ENCODE measurements at regions not wholly inside any gene's neighbourhood (a gene's known extent, or its start where the extent isn't known, plus 50 kb on each side); places are given as distances from the start of the nearest gene placed in this dataset.

DNA sequence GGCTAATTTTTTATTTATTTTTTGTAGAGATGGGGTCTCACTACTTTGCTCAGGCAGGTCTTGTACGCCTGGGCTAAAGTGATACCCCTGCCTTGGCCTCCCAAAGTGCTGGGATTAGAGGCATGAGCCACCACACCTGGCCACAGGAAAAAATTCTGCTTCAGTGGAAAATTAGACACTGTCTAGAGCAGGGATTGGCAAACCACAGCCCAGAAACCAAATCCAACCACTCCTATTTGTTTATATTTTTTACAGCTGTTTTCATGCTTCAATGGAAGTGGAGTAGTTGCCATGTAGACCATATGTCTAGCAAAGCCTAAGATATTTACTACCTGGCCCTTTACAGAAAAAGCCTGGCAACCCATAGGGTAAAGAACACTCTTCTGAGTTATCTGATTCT lies 123.7 kb upstream of the MRI1 start:
- H3K9me2 ChIP-seq (ENCODE audit: insufficient read depth) = 0 out of 2 replicates have a peak, but pooled peaks cover 5% of the 10 kb centered on the region
- TF ChIP-seq, protein P1, sequence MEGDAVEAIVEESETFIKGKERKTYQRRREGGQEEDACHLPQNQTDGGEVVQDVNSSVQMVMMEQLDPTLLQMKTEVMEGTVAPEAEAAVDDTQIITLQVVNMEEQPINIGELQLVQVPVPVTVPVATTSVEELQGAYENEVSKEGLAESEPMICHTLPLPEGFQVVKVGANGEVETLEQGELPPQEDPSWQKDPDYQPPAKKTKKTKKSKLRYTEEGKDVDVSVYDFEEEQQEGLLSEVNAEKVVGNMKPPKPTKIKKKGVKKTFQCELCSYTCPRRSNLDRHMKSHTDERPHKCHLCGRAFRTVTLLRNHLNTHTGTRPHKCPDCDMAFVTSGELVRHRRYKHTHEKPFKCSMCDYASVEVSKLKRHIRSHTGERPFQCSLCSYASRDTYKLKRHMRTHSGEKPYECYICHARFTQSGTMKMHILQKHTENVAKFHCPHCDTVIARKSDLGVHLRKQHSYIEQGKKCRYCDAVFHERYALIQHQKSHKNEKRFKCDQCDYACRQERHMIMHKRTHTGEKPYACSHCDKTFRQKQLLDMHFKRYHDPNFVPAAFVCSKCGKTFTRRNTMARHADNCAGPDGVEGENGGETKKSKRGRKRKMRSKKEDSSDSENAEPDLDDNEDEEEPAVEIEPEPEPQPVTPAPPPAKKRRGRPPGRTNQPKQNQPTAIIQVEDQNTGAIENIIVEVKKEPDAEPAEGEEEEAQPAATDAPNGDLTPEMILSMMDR (conservative IDR thresholded peaks at IDR 0.05; ENCODE audit: low read depth in 2 of 2) = no peak
- TF ChIP-seq POLR2AphosphoS5 (IDR thresholded peaks at IDR 0.05; ENCODE audit: low read depth) (no peak), EZH2phosphoT487 (IDR thresholded peaks at IDR 0.05; ENCODE audit: unreplicated experiment) (no peak), JUNB (IDR thresholded peaks at IDR 0.05; ENCODE audit: unreplicated experiment) (no peak), NANOG (IDR thresholded peaks at IDR 0.05; ENCODE audit: borderline replicate concordance) (no peak), STAT1 (IDR thresholded peaks at IDR 0.05; ENCODE audit: unreplicated experiment) (no peak), ZNF331 (CRISPR knock-in tag; IDR thresholded peaks at IDR 0.05; ENCODE audit: low read depth) (no peak), CREB1 (CRISPR knock-in tag; IDR thresholded peaks at IDR 0.05; ENCODE audit: low read depth) (no peak)
- TF ChIP-seq, protein P2, sequence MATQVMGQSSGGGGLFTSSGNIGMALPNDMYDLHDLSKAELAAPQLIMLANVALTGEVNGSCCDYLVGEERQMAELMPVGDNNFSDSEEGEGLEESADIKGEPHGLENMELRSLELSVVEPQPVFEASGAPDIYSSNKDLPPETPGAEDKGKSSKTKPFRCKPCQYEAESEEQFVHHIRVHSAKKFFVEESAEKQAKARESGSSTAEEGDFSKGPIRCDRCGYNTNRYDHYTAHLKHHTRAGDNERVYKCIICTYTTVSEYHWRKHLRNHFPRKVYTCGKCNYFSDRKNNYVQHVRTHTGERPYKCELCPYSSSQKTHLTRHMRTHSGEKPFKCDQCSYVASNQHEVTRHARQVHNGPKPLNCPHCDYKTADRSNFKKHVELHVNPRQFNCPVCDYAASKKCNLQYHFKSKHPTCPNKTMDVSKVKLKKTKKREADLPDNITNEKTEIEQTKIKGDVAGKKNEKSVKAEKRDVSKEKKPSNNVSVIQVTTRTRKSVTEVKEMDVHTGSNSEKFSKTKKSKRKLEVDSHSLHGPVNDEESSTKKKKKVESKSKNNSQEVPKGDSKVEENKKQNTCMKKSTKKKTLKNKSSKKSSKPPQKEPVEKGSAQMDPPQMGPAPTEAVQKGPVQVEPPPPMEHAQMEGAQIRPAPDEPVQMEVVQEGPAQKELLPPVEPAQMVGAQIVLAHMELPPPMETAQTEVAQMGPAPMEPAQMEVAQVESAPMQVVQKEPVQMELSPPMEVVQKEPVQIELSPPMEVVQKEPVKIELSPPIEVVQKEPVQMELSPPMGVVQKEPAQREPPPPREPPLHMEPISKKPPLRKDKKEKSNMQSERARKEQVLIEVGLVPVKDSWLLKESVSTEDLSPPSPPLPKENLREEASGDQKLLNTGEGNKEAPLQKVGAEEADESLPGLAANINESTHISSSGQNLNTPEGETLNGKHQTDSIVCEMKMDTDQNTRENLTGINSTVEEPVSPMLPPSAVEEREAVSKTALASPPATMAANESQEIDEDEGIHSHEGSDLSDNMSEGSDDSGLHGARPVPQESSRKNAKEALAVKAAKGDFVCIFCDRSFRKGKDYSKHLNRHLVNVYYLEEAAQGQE (IDR thresholded peaks at IDR 0.05; ENCODE audit: unreplicated experiment) = no peak
- TF ChIP-seq, protein P3, sequence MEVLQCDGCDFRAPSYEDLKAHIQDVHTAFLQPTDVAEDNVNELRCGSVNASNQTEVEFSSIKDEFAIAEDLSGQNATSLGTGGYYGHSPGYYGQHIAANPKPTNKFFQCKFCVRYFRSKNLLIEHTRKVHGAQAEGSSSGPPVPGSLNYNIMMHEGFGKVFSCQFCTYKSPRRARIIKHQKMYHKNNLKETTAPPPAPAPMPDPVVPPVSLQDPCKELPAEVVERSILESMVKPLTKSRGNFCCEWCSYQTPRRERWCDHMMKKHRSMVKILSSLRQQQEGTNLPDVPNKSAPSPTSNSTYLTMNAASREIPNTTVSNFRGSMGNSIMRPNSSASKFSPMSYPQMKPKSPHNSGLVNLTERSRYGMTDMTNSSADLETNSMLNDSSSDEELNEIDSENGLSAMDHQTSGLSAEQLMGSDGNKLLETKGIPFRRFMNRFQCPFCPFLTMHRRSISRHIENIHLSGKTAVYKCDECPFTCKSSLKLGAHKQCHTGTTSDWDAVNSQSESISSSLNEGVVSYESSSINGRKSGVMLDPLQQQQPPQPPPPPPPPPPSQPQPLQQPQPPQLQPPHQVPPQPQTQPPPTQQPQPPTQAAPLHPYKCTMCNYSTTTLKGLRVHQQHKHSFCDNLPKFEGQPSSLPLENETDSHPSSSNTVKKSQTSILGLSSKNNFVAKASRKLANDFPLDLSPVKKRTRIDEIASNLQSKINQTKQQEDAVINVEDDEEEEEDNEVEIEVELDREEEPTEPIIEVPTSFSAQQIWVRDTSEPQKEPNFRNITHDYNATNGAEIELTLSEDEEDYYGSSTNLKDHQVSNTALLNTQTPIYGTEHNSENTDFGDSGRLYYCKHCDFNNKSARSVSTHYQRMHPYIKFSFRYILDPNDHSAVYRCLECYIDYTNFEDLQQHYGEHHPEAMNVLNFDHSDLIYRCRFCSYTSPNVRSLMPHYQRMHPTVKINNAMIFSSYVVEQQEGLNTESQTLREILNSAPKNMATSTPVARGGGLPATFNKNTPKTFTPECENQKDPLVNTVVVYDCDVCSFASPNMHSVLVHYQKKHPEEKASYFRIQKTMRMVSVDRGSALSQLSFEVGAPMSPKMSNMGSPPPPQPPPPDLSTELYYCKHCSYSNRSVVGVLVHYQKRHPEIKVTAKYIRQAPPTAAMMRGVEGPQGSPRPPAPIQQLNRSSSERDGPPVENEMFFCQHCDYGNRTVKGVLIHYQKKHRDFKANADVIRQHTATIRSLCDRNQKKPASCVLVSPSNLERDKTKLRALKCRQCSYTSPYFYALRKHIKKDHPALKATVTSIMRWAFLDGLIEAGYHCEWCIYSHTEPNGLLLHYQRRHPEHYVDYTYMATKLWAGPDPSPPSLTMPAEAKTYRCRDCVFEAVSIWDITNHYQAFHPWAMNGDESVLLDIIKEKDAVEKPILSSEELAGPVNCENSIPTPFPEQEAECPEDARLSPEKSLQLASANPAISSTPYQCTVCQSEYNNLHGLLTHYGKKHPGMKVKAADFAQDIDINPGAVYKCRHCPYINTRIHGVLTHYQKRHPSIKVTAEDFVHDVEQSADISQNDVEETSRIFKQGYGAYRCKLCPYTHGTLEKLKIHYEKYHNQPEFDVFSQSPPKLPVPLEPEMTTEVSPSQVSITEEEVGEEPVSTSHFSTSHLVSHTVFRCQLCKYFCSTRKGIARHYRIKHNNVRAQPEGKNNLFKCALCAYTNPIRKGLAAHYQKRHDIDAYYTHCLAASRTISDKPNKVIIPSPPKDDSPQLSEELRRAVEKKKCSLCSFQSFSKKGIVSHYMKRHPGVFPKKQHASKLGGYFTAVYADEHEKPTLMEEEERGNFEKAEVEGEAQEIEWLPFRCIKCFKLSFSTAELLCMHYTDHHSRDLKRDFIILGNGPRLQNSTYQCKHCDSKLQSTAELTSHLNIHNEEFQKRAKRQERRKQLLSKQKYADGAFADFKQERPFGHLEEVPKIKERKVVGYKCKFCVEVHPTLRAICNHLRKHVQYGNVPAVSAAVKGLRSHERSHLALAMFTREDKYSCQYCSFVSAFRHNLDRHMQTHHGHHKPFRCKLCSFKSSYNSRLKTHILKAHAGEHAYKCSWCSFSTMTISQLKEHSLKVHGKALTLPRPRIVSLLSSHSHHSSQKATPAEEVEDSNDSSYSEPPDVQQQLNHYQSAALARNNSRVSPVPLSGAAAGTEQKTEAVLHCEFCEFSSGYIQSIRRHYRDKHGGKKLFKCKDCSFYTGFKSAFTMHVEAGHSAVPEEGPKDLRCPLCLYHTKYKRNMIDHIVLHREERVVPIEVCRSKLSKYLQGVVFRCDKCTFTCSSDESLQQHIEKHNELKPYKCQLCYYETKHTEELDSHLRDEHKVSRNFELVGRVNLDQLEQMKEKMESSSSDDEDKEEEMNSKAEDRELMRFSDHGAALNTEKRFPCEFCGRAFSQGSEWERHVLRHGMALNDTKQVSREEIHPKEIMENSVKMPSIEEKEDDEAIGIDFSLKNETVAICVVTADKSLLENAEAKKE (CRISPR knock-in tag; IDR thresholded peaks at IDR 0.05) = no peak

More for the DNA sequence above, 123.7 kb upstream of the MRI1 start:
- no peaks in the 10 kb centered on the region for H3K4me1 ChIP-seq (ENCODE audit: insufficient read depth)
- no peak for ATAC-seq
- H3F3A ChIP-seq (replicated peaks; ENCODE audit: low read depth) = no peaks in the 10 kb centered on the region
- no peaks in the 10 kb centered on the region for H3K4me1 Mint-ChIP-seq
- H4K20me1 ChIP-seq (replicated peaks; ENCODE audit: insufficient read depth) = no peaks in the 10 kb centered on the region
- no peak overlapping the region for H2AFZ ChIP-seq
- no peaks in the 10 kb centered on the region for H3K27me3 ChIP-seq (ENCODE audit: insufficient read depth)
- peaks cover 23% of the 10 kb centered on the region for H3K9me3 Mint-ChIP-seq
- H3K36me3 ChIP-seq (ENCODE audit: insufficient read depth) = no peaks in the 10 kb centered on the region
- H3K79me2 ChIP-seq (replicated peaks; ENCODE audit: insufficient read depth) = no peaks in the 10 kb centered on the region
- H3K27ac Mint-ChIP-seq = no peak overlapping the region
- peaks cover 2% of the 10 kb centered on the region for H3K27me3 Mint-ChIP-seq (ENCODE audit: insufficient read depth, low read depth, poor library complexity)
- DNase-seq (ENCODE audit: low spot score) = no peak
- H3K27ac ChIP-seq (ENCODE audit: low read depth) = no peak overlapping the region
- no peaks in the 10 kb centered on the region; the same call in 2 of the 3 replicates for H3K36me3 Mint-ChIP-seq (ENCODE audit: low read depth)
- H3K4me2 ChIP-seq = no peak overlapping the region
- no peak overlapping the region for H3K4me3 ChIP-seq
- no peak overlapping the region for H3K4me3 Mint-ChIP-seq

Data from GM23338 (cell line).